Upper lobe of right lung (tissue), 1 donor: ENCODE measurements at regions not wholly inside any gene's neighbourhood (a gene's known extent, or its start where the extent isn't known, plus 50 kb on each side); places are given as distances from the start of the nearest gene placed in this dataset.

ENCODE experiments used
- ATAC-seq: fragments of 200-7000 bp; cut with Tn5 transposase; one replicate; pipeline ENCODE4 v1.9.1; 2020; ENCODE audit warnings: mild to moderate bottlenecking, moderate library complexity
- DNase-seq: peaks from one replicate; pipeline ENCODE4 v3.0.0-alpha.2; 2020
- H3K27ac ChIP-seq: fragments of 200-600 bp; one replicate; pipeline ENCODE4 v1.8.0; 2022
- H3K27me3 ChIP-seq: fragments of 200-600 bp; one replicate; pipeline ENCODE4 v1.8.0; 2022; ENCODE audit warnings: mild to moderate bottlenecking
- H3K36me3 ChIP-seq: fragments of 200-600 bp; one replicate; pipeline ENCODE4 v1.8.0; 2022
- H3K4me1 ChIP-seq: fragments of 200-600 bp; one replicate; pipeline ENCODE4 v1.8.0; 2022
- H3K4me3 ChIP-seq: fragments of 200-600 bp; one replicate; pipeline ENCODE4 v1.8.0; 2022; ENCODE audit warnings: mild to moderate bottlenecking
- H3K9me3 ChIP-seq: fragments of 200-600 bp; one replicate; pipeline ENCODE4 v1.8.0; 2022
- CTCF ChIP-seq: fragments of 200-600 bp; IDR thresholded peaks from one replicate; pipeline ENCODE4 v1.8.0; 2022; ENCODE audit warnings: antibody characterized with exemption
- intact Hi-C: fragments of 100-400 bp; cut with DNase I; formaldehyde crosslinking; loops from one replicate; pipeline ENCODE4 v1.11.0; 2022
- donor health status: DM: no; HTN: yes; CAD: no; lungs with severe emphysema.

- H3K27ac ChIP-seq, result no peak overlapping the region
- ATAC-seq (no peak), DNase-seq (no peak)
- intact Hi-C loops, result no loop called here
- no peaks in the 10 kb centered on the region for H3K36me3 ChIP-seq
- H3K4me3 ChIP-seq, result no peak overlapping the region
- H3K4me1 ChIP-seq, result no peaks in the 10 kb centered on the region
- no peaks in the 10 kb centered on the region for H3K9me3 ChIP-seq
- no peaks in the 10 kb centered on the region for H3K27me3 ChIP-seq
- TF ChIP-seq CTCF, result no peak
Measured at GRCh38 chr2:192459422-192459821, 264.7 kb upstream of the TMEFF2 start.

- H3K9me3 ChIP-seq, result no peaks in the 10 kb centered on the region
- H3K4me1 ChIP-seq, result no peaks in the 10 kb centered on the region
- H3K4me3 ChIP-seq, result no peak overlapping the region
- ATAC-seq (no peak), DNase-seq (no peak)
- intact Hi-C loops, result no loop called here
- H3K27me3 ChIP-seq, result no peaks in the 10 kb centered on the region
- no peak overlapping the region for H3K27ac ChIP-seq
- no peaks in the 10 kb centered on the region for H3K36me3 ChIP-seq
- no peak for TF ChIP-seq CTCF
Measured at GRCh38 chr2:192448881-192449280, 254.1 kb upstream of the TMEFF2 start.

- no peak for DNase-seq
- intact Hi-C loops, result no loop called here
- H3K36me3 ChIP-seq, result no peaks in the 10 kb centered on the region
Measured at GRCh38 chr2:192444286-192444838, 249.6 kb upstream of the TMEFF2 start.

GRCh38 chr2:192443831-192444230 lies 249.1 kb upstream of the TMEFF2 start:
- intact Hi-C loops, result no loop called here
- DNase-seq (no peak), ATAC-seq (no peak)
- Histone ChIP-seq H3K4me3 (no peak overlapping the region), H3K27me3 (no peaks in the 10 kb centered on the region), H3K4me1 (no peaks in the 10 kb centered on the region), H3K36me3 (no peaks in the 10 kb centered on the region), H3K9me3 (no peaks in the 10 kb centered on the region), H3K27ac (no peak overlapping the region)
- no peak for TF ChIP-seq CTCF

More at GRCh38 chr2:192444286-192444838, 249.6 kb upstream of the TMEFF2 start:
- Histone ChIP-seq H3K4me3 (no peak overlapping the region), H3K9me3 (no peaks in the 10 kb centered on the region), H3K4me1 (no peaks in the 10 kb centered on the region), H3K27me3 (no peaks in the 10 kb centered on the region), H3K27ac (no peak overlapping the region)
- ATAC-seq, result no peak
- no peak for TF ChIP-seq CTCF

GRCh38 chr2:192438239-192438638 lies 243.5 kb upstream of the TMEFF2 start:
- ATAC-seq, result no peak
- intact Hi-C loops, result no loop called here
- no peak overlapping the region for H3K4me3 ChIP-seq
- no peak for TF ChIP-seq CTCF
- no peaks in the 10 kb centered on the region for H3K4me1 ChIP-seq
- no peaks in the 10 kb centered on the region for H3K9me3 ChIP-seq
- no peak for DNase-seq
- no peaks in the 10 kb centered on the region for H3K36me3 ChIP-seq
- no peak overlapping the region for H3K27ac ChIP-seq
- H3K27me3 ChIP-seq, result no peaks in the 10 kb centered on the region

GRCh38 chr2:192437653-192438052 lies 242.9 kb upstream of the TMEFF2 start:
- H3K36me3 ChIP-seq, result no peaks in the 10 kb centered on the region
- H3K27ac ChIP-seq, result no peak overlapping the region
- no peaks in the 10 kb centered on the region for H3K27me3 ChIP-seq
- intact Hi-C loops, result no loop called here
- H3K4me1 ChIP-seq, result no peaks in the 10 kb centered on the region
- no peaks in the 10 kb centered on the region for H3K9me3 ChIP-seq
- H3K4me3 ChIP-seq, result no peak overlapping the region
- ATAC-seq, result no peak
- TF ChIP-seq CTCF, result no peak
- DNase-seq, result no peak
